Fibroblast of pulmonary artery (primary cell): ENCODE measurements at regions not wholly inside any gene's neighbourhood (a gene's known extent, or its start where the extent isn't known, plus 50 kb on each side); places are given as distances from the start of the nearest gene placed in this dataset.

Experiments used
- DNase-seq: peaks from one replicate; pipeline ENCODE4 v3.0.0-alpha.2; 2010; ENCODE audit warnings: low read depth
- H3K4me3 ChIP-seq: replicated peaks from 2 replicates; pipeline ENCODE4 v1.5.1; 2011; ENCODE audit warnings: low read depth, mild to moderate bottlenecking, control low read depth, low read length, moderate library complexity
- TF ChIP-seq, protein P1 (sequence below): IDR thresholded peaks from 2 replicates; pipeline ENCODE4 v1.5.1; 2011; ENCODE audit warnings: mild to moderate bottlenecking, control low read depth, low read length, inconsistent platforms; ENCODE audit errors: missing control alignments

DNA sequence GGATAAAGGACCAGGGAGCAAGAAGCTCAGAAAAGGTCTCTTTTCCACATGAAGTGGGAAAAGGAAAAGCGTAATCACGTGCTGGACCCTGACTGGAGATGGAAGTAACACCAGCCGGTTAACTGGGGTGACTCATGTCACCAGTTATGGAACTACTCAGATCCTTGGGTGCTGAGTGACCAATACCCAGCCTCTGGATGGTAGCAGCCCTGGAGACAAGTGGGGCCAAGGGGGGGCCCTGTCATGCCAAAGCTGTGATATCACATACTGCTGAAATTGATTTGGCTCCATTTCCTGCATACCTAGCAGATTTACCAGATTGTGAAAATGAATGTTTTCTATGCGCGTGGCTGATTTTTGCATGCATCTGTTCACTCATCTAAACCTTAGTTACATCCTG is 158.9 kb downstream of the ZIC5 start:
- DNase-seq = no peak
- TF ChIP-seq, protein P1, sequence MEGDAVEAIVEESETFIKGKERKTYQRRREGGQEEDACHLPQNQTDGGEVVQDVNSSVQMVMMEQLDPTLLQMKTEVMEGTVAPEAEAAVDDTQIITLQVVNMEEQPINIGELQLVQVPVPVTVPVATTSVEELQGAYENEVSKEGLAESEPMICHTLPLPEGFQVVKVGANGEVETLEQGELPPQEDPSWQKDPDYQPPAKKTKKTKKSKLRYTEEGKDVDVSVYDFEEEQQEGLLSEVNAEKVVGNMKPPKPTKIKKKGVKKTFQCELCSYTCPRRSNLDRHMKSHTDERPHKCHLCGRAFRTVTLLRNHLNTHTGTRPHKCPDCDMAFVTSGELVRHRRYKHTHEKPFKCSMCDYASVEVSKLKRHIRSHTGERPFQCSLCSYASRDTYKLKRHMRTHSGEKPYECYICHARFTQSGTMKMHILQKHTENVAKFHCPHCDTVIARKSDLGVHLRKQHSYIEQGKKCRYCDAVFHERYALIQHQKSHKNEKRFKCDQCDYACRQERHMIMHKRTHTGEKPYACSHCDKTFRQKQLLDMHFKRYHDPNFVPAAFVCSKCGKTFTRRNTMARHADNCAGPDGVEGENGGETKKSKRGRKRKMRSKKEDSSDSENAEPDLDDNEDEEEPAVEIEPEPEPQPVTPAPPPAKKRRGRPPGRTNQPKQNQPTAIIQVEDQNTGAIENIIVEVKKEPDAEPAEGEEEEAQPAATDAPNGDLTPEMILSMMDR = no peak
- H3K4me3 ChIP-seq = no peak overlapping the region

DNA sequence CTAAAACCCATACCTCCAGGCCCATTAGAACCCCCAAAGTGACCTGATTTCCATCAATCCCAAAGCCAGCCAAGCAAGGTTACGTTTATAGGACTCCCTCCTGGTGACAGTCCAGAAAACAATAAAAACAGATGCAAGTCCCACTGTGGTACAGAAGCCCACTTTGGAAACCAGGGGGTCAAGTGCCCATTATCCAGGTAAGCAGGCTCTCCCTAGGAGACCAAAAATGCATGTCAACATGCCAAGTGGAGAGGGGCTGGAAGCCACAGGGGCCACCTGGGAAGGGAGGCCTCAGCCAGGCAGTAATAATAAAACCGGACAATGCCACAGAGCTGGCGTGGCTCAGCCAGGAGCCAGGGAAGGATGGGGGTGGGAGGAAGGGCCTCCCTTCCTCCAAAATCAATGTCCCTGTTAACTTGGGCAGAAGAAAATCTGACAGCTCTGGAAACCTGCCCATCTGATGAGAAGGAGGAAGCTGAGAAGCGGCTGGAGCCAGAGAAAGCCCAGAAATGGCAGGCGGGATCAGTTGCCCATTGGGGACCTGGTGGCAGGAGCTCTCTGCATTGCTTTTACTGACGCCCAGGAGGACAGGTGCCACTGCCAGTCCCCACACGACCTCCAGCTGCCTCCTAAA is 160.4 kb downstream of the ZIC5 start:
- TF ChIP-seq, protein P1 = no peak
- no peak for DNase-seq
- no peak overlapping the region for H3K4me3 ChIP-seq

DNA sequence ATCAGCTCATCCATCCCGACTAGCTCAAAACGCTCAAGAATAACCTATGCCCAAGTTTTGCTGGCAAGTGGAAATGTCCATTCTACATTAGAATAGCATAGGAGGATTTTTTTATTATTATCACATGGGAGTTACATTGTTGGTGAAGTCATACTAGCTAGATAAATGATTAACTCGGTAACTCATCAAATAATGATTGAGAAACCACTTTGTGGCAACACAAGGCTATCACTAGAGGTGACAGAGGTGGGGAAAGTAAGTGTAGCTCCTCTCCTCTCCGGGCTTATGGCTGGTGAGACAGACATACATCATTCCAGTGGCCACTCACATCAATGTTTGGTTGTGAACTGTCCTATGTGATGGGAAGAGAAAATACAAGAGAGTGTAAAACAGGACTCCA is 161.6 kb downstream of the ZIC5 start:
- DNase-seq = no peak
- TF ChIP-seq, protein P1 = no peak
- H3K4me3 ChIP-seq = no peak overlapping the region

DNA sequence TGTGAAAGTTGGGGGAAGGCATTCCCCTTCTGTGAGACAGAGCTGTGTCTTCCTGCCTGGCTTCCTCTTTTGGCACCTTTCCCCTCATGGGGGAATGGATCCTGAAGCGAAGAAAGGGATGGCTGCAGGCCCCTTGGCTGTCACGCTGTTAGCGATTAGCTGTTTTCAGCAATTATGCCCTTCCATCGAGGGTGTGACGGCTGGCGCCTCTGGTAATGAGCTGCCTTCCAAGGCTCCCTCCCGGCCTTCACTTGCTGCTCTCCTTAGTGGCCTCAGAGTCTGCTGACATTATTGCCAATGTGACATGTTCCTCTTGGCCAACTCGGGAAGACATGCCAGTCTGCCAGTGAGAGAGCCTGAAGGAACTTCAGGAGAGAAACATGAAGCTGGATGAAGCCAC is 162.1 kb downstream of the ZIC5 start:
- H3K4me3 ChIP-seq = no peak overlapping the region
- no peak for DNase-seq
- TF ChIP-seq, protein P1 = no peak

DNA sequence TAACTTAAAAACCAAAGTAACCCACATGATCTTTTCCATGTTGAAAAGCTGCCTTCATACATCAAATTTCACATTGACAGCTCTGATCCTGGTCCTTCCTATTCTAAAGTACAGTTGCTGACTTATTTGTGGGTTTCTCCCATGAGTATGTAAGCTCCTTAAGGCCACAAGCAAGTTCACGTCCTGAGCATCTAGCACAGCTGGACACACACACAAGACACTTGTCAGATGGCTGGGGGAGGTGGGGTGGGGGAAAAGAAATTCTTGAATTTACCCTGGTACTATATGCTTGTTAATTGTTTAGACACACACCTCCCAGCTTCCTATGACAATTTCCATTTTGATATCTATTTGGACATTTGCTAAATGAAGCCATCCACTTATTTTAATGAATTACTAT is 162.8 kb downstream of the ZIC5 start:
- no peak for DNase-seq
- H3K4me3 ChIP-seq = no peak overlapping the region
- TF ChIP-seq, protein P1 = no peak

DNA sequence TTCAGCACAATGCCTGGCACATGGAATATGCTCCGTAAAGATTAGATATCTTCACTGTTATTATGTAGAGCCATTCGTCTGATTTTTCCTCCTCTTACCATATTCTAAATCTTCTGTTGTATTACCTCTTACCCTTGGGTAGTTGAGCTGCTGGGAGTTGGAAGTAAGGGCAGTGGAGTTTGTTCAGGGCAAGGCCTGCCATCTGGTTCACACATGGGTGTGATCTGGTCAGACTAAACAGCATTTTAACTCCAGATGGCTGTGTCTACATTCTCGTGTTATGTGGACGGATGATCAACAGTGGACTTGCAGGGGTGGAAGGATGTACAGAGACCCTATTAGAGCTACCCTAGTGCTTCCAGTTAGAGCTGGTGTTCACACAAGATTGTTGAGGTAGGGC is 164.9 kb downstream of the ZIC5 start:
- TF ChIP-seq, protein P1 = no peak
- no peak for DNase-seq
- H3K4me3 ChIP-seq = no peak overlapping the region

DNA sequence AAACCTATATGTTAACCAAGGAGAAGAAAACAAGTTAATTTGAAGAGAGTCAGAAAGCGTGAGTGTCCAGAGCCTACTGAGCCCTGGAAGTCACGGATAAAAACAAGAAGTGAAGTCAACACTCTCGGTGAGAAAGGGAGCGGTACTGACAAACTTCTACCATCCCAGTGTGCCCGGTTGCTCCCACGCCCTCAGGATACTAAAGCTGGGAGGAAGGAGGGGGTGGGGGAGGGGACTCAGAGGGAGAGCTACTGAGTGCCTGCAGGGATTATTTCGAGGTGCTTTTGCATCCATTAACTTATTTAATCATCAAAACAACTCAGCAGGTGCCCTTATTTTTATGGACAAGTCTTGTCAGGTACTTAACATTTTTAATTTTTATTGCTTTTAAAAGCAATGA is 166.2 kb downstream of the ZIC5 start:
- no peak overlapping the region for H3K4me3 ChIP-seq
- DNase-seq = no peak
- TF ChIP-seq, protein P1 = no peak
